ENCODE measurements at regions not wholly inside any gene's neighbourhood (a gene's known extent, or its start where the extent isn't known, plus 50 kb on each side); places are given as distances from the start of the nearest gene placed in this dataset.

GRCh38 chr21:25424048-25424447 is 183.2 kb downstream of the MRPL39 start:
- Histone ChIP-seq H3K4me2 (ENCODE audit: low read length) (peak overlapping the region; percentile 87), H3K27ac (ENCODE audit: low read length) (peak overlapping the region; percentile 99)

GRCh38 chr21:25422610-25423608 is 184.4 kb downstream of the MRPL39 start:
- H2AFZ ChIP-seq (ENCODE audit: low read depth, low read length), result no peak overlapping the region
- no peaks in the 10 kb centered on the region for H3K27me3 ChIP-seq (ENCODE audit: low read depth, low read length)
- H3K9ac ChIP-seq (ENCODE audit: low read length), result peak overlapping the region; percentile 96
- TF ChIP-seq CTCF (IDR thresholded peaks at IDR 0.05; ENCODE audit: low read depth, low read length) (no peak), EZH2phosphoT487 (IDR thresholded peaks at IDR 0.05; ENCODE audit: low read depth) (no peak)
- H3K27ac ChIP-seq (ENCODE audit: low read length), result peak overlapping the region; percentile 99
- H3K9me3 ChIP-seq (ENCODE audit: insufficient read depth, low read length), result no peaks in the 10 kb centered on the region
- H3K4me2 ChIP-seq (ENCODE audit: low read length), result peak overlapping the region; percentile 87
- H3K4me1 ChIP-seq (ENCODE audit: low read length), result peaks cover 97% of the 10 kb centered on the region
- H3K4me3 ChIP-seq (ENCODE audit: low read length), result peak overlapping the region; percentile 68
- no peaks in the 10 kb centered on the region for H4K20me1 ChIP-seq (ENCODE audit: insufficient read depth, low read length)
- H3K36me3 ChIP-seq (replicated peaks; ENCODE audit: low read depth, low read length), result no peaks in the 10 kb centered on the region
- H3K79me2 ChIP-seq (ENCODE audit: low read length), result peaks cover 67% of the 10 kb centered on the region

More at GRCh38 chr21:25424048-25424447, 183.2 kb downstream of the MRPL39 start:
- TF ChIP-seq CTCF (IDR thresholded peaks at IDR 0.05; ENCODE audit: low read depth, low read length) (no peak), EZH2phosphoT487 (IDR thresholded peaks at IDR 0.05; ENCODE audit: low read depth) (no peak)
- Histone ChIP-seq H2AFZ (ENCODE audit: low read depth, low read length) (no peak overlapping the region), H3K9me3 (ENCODE audit: insufficient read depth, low read length) (no peaks in the 10 kb centered on the region), H3K9ac (ENCODE audit: low read length) (peak overlapping the region; percentile 96), H3K4me1 (ENCODE audit: low read length) (peaks cover 97% of the 10 kb centered on the region), H3K4me3 (ENCODE audit: low read length) (peak overlapping the region; percentile 68), H3K36me3 (replicated peaks; ENCODE audit: low read depth, low read length) (no peaks in the 10 kb centered on the region), H3K27me3 (ENCODE audit: low read depth, low read length) (no peaks in the 10 kb centered on the region), H3K79me2 (ENCODE audit: low read length) (peaks cover 57% of the 10 kb centered on the region), H4K20me1 (ENCODE audit: insufficient read depth, low read length) (no peaks in the 10 kb centered on the region)

GRCh38 chr21:25421321-25422028 is 185.8 kb downstream of the MRPL39 start:
- Histone ChIP-seq H3K36me3 (replicated peaks; ENCODE audit: low read depth, low read length) (no peaks in the 10 kb centered on the region), H3K4me1 (ENCODE audit: low read length) (peaks cover 97% of the 10 kb centered on the region), H4K20me1 (ENCODE audit: insufficient read depth, low read length) (no peaks in the 10 kb centered on the region), H3K9me3 (ENCODE audit: insufficient read depth, low read length) (no peaks in the 10 kb centered on the region), H3K27me3 (ENCODE audit: low read depth, low read length) (no peaks in the 10 kb centered on the region), H3K9ac (ENCODE audit: low read length) (peak overlapping the region; percentile 96), H3K4me2 (ENCODE audit: low read length) (peak overlapping the region; percentile 87), H3K27ac (ENCODE audit: low read length) (peak overlapping the region; percentile 99), H3K4me3 (ENCODE audit: low read length) (peak overlapping the region; percentile 68), H2AFZ (ENCODE audit: low read depth, low read length) (no peak overlapping the region), H3K79me2 (ENCODE audit: low read length) (peaks cover 61% of the 10 kb centered on the region)
- TF ChIP-seq EZH2phosphoT487 (IDR thresholded peaks at IDR 0.05; ENCODE audit: low read depth) (no peak), CTCF (IDR thresholded peaks at IDR 0.05; ENCODE audit: low read depth, low read length) (peak; percentile 84)

GRCh38 chr21:25420831-25421230 is 186.4 kb downstream of the MRPL39 start:
- peaks cover 97% of the 10 kb centered on the region for H3K4me1 ChIP-seq (ENCODE audit: low read length)
- peak overlapping the region; percentile 87 for H3K4me2 ChIP-seq (ENCODE audit: low read length)
- H3K36me3 ChIP-seq (replicated peaks; ENCODE audit: low read depth, low read length), result peaks cover 4% of the 10 kb centered on the region
- no peaks in the 10 kb centered on the region for H4K20me1 ChIP-seq (ENCODE audit: insufficient read depth, low read length)
- H3K27ac ChIP-seq (ENCODE audit: low read length), result peak overlapping the region; percentile 99
- no peaks in the 10 kb centered on the region for H3K9me3 ChIP-seq (ENCODE audit: insufficient read depth, low read length)
- H2AFZ ChIP-seq (ENCODE audit: low read depth, low read length), result no peak overlapping the region
- H3K27me3 ChIP-seq (ENCODE audit: low read depth, low read length), result no peaks in the 10 kb centered on the region
- no peak for TF ChIP-seq CTCF (IDR thresholded peaks at IDR 0.05; ENCODE audit: low read depth, low read length)
- TF ChIP-seq EZH2phosphoT487 (IDR thresholded peaks at IDR 0.05; ENCODE audit: low read depth), result no peak
- H3K9ac ChIP-seq (ENCODE audit: low read length), result peak overlapping the region; percentile 96
- H3K79me2 ChIP-seq (ENCODE audit: low read length), result peaks cover 55% of the 10 kb centered on the region
- peak overlapping the region; percentile 63 for H3K4me3 ChIP-seq (ENCODE audit: low read length)

All from OCI-LY3 (cell line).